ENCODE measurements at regions not wholly inside any gene's neighbourhood (a gene's known extent, or its start where the extent isn't known, plus 50 kb on each side); places are given as distances from the start of the nearest gene placed in this dataset.

- TF ChIP-seq CTCF (IDR thresholded peaks at IDR 0.05) (no peak), POLR2AphosphoS5 (IDR thresholded peaks at IDR 0.05) (no peak)
These were observed 311.6 kb downstream of the QKI start for GRCh38 chr6:163726037-163726695.

Data from esophagus muscularis mucosa (tissue), 3 donors.